A204.1 (cell line): ENCODE measurements at regions not wholly inside any gene's neighbourhood (a gene's known extent, or its start where the extent isn't known, plus 50 kb on each side); places are given as distances from the start of the nearest gene placed in this dataset.
"Not testable (repeated sequence)": the region's sequence is repeated elsewhere in the genome, so short reads cannot be mapped to it uniquely, and the experiment has no call there.

ENCODE experiments used
- FAIRE-seq: peaks from 2 replicates; lab custom pipeline; 2012; peaks lifted over from hg19 to GRCh38; lab: Jason Lieb, UNC

GRCh38 chr7:63045575-63045974, 953.1 kb upstream of the ZNF722 start:
- no peak for FAIRE-seq

- no peak for FAIRE-seq
Observed at GRCh38 chr7:63046612-63047011, 952.0 kb upstream of the ZNF722 start.

GRCh38 chr7:63047061-63047460, 951.6 kb upstream of the ZNF722 start:
- no peak for FAIRE-seq

GRCh38 chr7:63047546-63047945, 951.1 kb upstream of the ZNF722 start:
- FAIRE-seq: no peak

- FAIRE-seq: no peak
Observed at GRCh38 chr7:63054191-63054661, 944.4 kb upstream of the ZNF722 start.

- no peak for FAIRE-seq
Observed at GRCh38 chr7:63057265-63057664, 941.4 kb upstream of the ZNF722 start.

GRCh38 chr7:63060701-63061100, 937.9 kb upstream of the ZNF722 start:
- FAIRE-seq: not testable (repeated sequence)

GRCh38 chr7:63065684-63066083, 933.0 kb upstream of the ZNF722 start:
- no peak for FAIRE-seq

GRCh38 chr7:63066235-63066634, 932.4 kb upstream of the ZNF722 start:
- not testable (repeated sequence) for FAIRE-seq

GRCh38 chr7:63067897-63068585, 930.6 kb upstream of the ZNF722 start:
- no peak for FAIRE-seq

- no peak for FAIRE-seq
Observed at GRCh38 chr7:63070696-63071095, 928.0 kb upstream of the ZNF722 start.

- no peak for FAIRE-seq
Observed at GRCh38 chr7:63071396-63071795, 927.3 kb upstream of the ZNF722 start.

- no peak for FAIRE-seq
Observed at GRCh38 chr7:63071920-63072319, 926.7 kb upstream of the ZNF722 start.

- no peak for FAIRE-seq
Observed at GRCh38 chr7:63072806-63073205, 925.8 kb upstream of the ZNF722 start.

GRCh38 chr7:63073286-63073685, 925.4 kb upstream of the ZNF722 start:
- no peak for FAIRE-seq

GRCh38 chr7:63073736-63074135, 924.9 kb upstream of the ZNF722 start:
- no peak for FAIRE-seq

GRCh38 chr7:63077841-63078240, 920.8 kb upstream of the ZNF722 start:
- FAIRE-seq: no peak

GRCh38 chr7:63080406-63080805, 918.2 kb upstream of the ZNF722 start:
- FAIRE-seq: no peak

GRCh38 chr7:63080831-63081230, 917.8 kb upstream of the ZNF722 start:
- FAIRE-seq: no peak

GRCh38 chr7:63087575-63088190, 911.0 kb upstream of the ZNF722 start:
- no peak for FAIRE-seq

GRCh38 chr7:63092951-63093350, 905.7 kb upstream of the ZNF722 start:
- FAIRE-seq: no peak

- FAIRE-seq: no peak
Observed at GRCh38 chr7:63093481-63093880, 905.2 kb upstream of the ZNF722 start.

- FAIRE-seq: no peak
Observed at GRCh38 chr7:63096141-63096540, 902.5 kb upstream of the ZNF722 start.

GRCh38 chr7:63104666-63105065, 894.0 kb upstream of the ZNF722 start:
- no peak for FAIRE-seq
